HCT116 (cell line): ENCODE measurements at regions not wholly inside any gene's neighbourhood (a gene's known extent, or its start where the extent isn't known, plus 50 kb on each side); places are given as distances from the start of the nearest gene placed in this dataset.

Experiments used
- ATAC-seq: fragments of 200-7000 bp; cut with Tn5 transposase; 2 replicates; pipeline ENCODE4 v1.9.1; 2020; ENCODE audit warnings: mild to moderate bottlenecking, moderate library complexity
- BruUV-seq: library from RNA; stranded (reverse); fragments of 400-500 nt; replicated peaks from 2 replicates; lab custom pipeline; 2021; lab: Mats Ljungman, UMichigan
- CTCF ChIA-PET: fragments of 300-600 bp; sonication (Branson Sonifier 250); formaldehyde crosslinking; loops from one replicate; lab custom pipeline; 2021; ENCODE audit warnings: antibody characterized with exemption; lab: Charles Lee
- POLR2A ChIA-PET: fragments of 300-600, 350-600 bp; sonication (Branson Sonifier 250); formaldehyde crosslinking; loops from one replicate; lab custom pipeline; 2021; ENCODE audit warnings: antibody characterized with exemption; lab: Charles Lee
- RAD21 ChIA-PET, 2 experiments: fragments of 300-600 bp; sonication (Branson Sonifier 250); formaldehyde crosslinking; loops; one replicate each; lab custom pipeline; 2023; ENCODE audit warnings: low total read pairs in 2 of 2; ENCODE audit not compliant: uncharacterized antibody in 2 of 2, unreplicated experiment in 2 of 2, low non-redundant PET in 1 of 2; lab: Charles Lee
- DNase-seq: peaks from one replicate; pipeline ENCODE4 v3.0.0-alpha.2; 2010; ENCODE audit warnings: low read depth, low spot score
- H2AFZ ChIP-seq: fragments of 200-600 bp; shearing (Covaris generic), sonication (generic); 2 replicates; pipeline ENCODE4 v1.6.1; 2017; ENCODE audit warnings: low read depth, mixed run types, mixed read lengths, antibody characterized with exemption, low read length; ENCODE audit not compliant: poor library complexity, severe bottlenecking
- H3K27ac ChIP-seq: 2 replicates; pipeline ENCODE4 v1.5.1; 2012; ENCODE audit warnings: low read depth, low read length
- H3K27me3 ChIP-seq: fragments of 200-600 bp; sonication (generic); 2 replicates; pipeline ENCODE4 v1.6.1; 2016; ENCODE audit warnings: mixed run types, low read length, mixed read lengths; ENCODE audit not compliant: insufficient read depth
- H3K36me3 ChIP-seq, 2 experiments: fragments of 200-500 bp in 1 of 2; fragments of 200-600 bp in 1 of 2; sonication (Bioruptor generic) in 1 of 2; sonication (generic) in 1 of 2; 2 replicates each; pipeline versions ENCODE4 v1.5.1 to v1.6.1; 2014 to 2016; ENCODE audit warnings: low read length in 2 of 2, inconsistent platforms in 1 of 2, mixed read lengths in 1 of 2, mixed run types in 1 of 2; ENCODE audit not compliant: insufficient read depth in 2 of 2, control insufficient read depth in 1 of 2
- H3K4me1 ChIP-seq, 2 experiments: fragments of 200-600 bp in 1 of 2; sonication (generic) in 1 of 2; 2 replicates each; pipeline versions ENCODE4 v1.5.1 to v1.6.1; 2012 to 2017; ENCODE audit warnings: low read length in 2 of 2, inconsistent platforms in 1 of 2, mild to moderate bottlenecking in 1 of 2, mixed read lengths in 1 of 2, mixed run types in 1 of 2, moderate library complexity in 1 of 2; ENCODE audit not compliant: insufficient read depth in 2 of 2, control insufficient read depth in 1 of 2
- H3K4me2 ChIP-seq: fragments of 200-600 bp; sonication (generic); 2 replicates; pipeline ENCODE4 v1.6.1; 2017; ENCODE audit warnings: mixed run types, low read length, mixed read lengths
- H3K4me3 ChIP-seq, 2 experiments: fragments of 200-600 bp in 1 of 2; sonication (generic) in 1 of 2; replicated peaks in 1 of 2; 2 replicates each; pipeline ENCODE4 v1.5.1; 2011 to 2016; ENCODE audit warnings: low read length in 2 of 2, control low read depth in 1 of 2, low read depth in 1 of 2, mild to moderate bottlenecking in 1 of 2, mixed read lengths in 1 of 2, mixed run types in 1 of 2
- H3K79me2 ChIP-seq: fragments of 200-600 bp; sonication (generic); 2 replicates; pipeline ENCODE4 v1.6.1; 2017; ENCODE audit warnings: mild to moderate bottlenecking, mixed run types, low read length, moderate library complexity, mixed read lengths; ENCODE audit not compliant: insufficient read depth
- H3K9ac ChIP-seq: fragments of 200-600 bp; sonication (generic); 2 replicates; pipeline ENCODE4 v1.6.1; 2016; ENCODE audit warnings: low read length, mixed read lengths
- H3K9me2 ChIP-seq: fragments of 200-600 bp; sonication (generic), shearing (Covaris generic); 2 replicates; pipeline ENCODE4 v1.6.1; 2017; ENCODE audit warnings: mixed run types, mild to moderate bottlenecking, moderate library complexity; ENCODE audit not compliant: insufficient read depth
- H3K9me3 ChIP-seq, 2 experiments: fragments of 200-500 bp in 1 of 2; fragments of 200-600 bp in 1 of 2; sonication (Bioruptor generic) in 1 of 2; sonication (generic) in 1 of 2; 2 replicates each; pipeline ENCODE4 v1.6.1; 2014 to 2017; ENCODE audit warnings: low read length in 2 of 2, mixed read lengths in 2 of 2, inconsistent platforms in 1 of 2, low read depth in 1 of 2, mild to moderate bottlenecking in 1 of 2, mixed run types in 1 of 2, moderate library complexity in 1 of 2; ENCODE audit not compliant: control insufficient read depth in 1 of 2, insufficient read depth in 1 of 2
- H4K20me1 ChIP-seq: fragments of 200-600 bp; sonication (generic), shearing (Covaris generic); 2 replicates; pipeline ENCODE4 v1.6.1; 2017; ENCODE audit warnings: mixed run types, mild to moderate bottlenecking, moderate library complexity; ENCODE audit not compliant: insufficient read depth
- CTCF ChIP-seq, 3 experiments: fragments of 200-600 bp in 1 of 3; sonication (generic) in 1 of 3; IDR thresholded peaks in 2 of 3; conservative IDR thresholded peaks in 1 of 3; 2 replicates each; pipeline ENCODE4 v1.5.1; 2012 to 2017; ENCODE audit warnings: low read depth in 2 of 3, low read length in 2 of 3, antibody characterized with exemption in 1 of 3, borderline replicate concordance in 1 of 3, control low read depth in 1 of 3, mild to moderate bottlenecking in 1 of 3, mixed read lengths in 1 of 3, mixed run types in 1 of 3, moderate library complexity in 1 of 3; ENCODE audit not compliant: insufficient read depth in 1 of 3
- EGR1 ChIP-seq: IDR thresholded peaks from 2 replicates; pipeline ENCODE4 v1.6.1; 2012; ENCODE audit warnings: low read depth
- ELF1 ChIP-seq: IDR thresholded peaks from 2 replicates; pipeline ENCODE4 v1.6.1; 2012; ENCODE audit warnings: low read depth, borderline replicate concordance
- EZH2phosphoT487 ChIP-seq: fragments of 200-600 bp; IDR thresholded peaks from 2 replicates; pipeline ENCODE4 v1.6.1; 2018; ENCODE audit warnings: antibody characterized with exemption, borderline replicate concordance
- FOSL1 ChIP-seq: IDR thresholded peaks from 2 replicates; pipeline ENCODE4 v1.6.1; 2012; ENCODE audit warnings: low read depth
- JUND ChIP-seq: IDR thresholded peaks from 2 replicates; pipeline ENCODE4 v1.6.1; 2012
- POLR2A ChIP-seq: IDR thresholded peaks from 2 replicates; pipeline ENCODE4 v1.7.0; 2011; ENCODE audit warnings: borderline replicate concordance; ENCODE audit not compliant: insufficient read depth, insufficient read length; ENCODE audit errors: extremely low read depth
- RAD21 ChIP-seq: IDR thresholded peaks from 2 replicates; pipeline ENCODE4 v1.6.1; 2012; ENCODE audit warnings: low read depth, mild to moderate bottlenecking
- SP1 ChIP-seq: IDR thresholded peaks from 2 replicates; pipeline ENCODE4 v1.6.1; 2012; ENCODE audit warnings: low read depth
- SRF ChIP-seq: IDR thresholded peaks from 2 replicates; pipeline ENCODE4 v1.6.1; 2012; ENCODE audit warnings: low read depth
- TCF7L2 ChIP-seq: IDR thresholded peaks from 2 replicates; pipeline ENCODE4 v1.7.0; 2011; ENCODE audit warnings: borderline replicate concordance, inconsistent platforms; ENCODE audit not compliant: insufficient read depth, insufficient read length; ENCODE audit errors: extremely low read depth
- YY1 ChIP-seq: IDR thresholded peaks from 2 replicates; pipeline ENCODE4 v1.6.1; 2011; ENCODE audit warnings: low read length, low read depth, moderate library complexity, mild to moderate bottlenecking; ENCODE audit not compliant: insufficient replicate concordance; ENCODE audit errors: extremely low read depth
- ZFX ChIP-seq: fragments of 450-650 bp; IDR thresholded peaks from 2 replicates; pipeline ENCODE4 v1.6.1; 2017
- intact Hi-C: fragments of 100-400 bp; cut with micrococcal nuclease; formaldehyde crosslinking; loops from 2 replicates; pipeline ENCODE4 v1.10.0; 2022

- no peak overlapping the region for H3K4me3 ChIP-seq
- ATAC-seq (no peak), DNase-seq (no peak)
- TF ChIP-seq POLR2A (no peak), ELF1 (no peak), ZFX (no peak), SRF (no peak), TCF7L2 (no peak), SP1 (no peak), EGR1 (no peak), FOSL1 (no peak), EZH2phosphoT487 (no peak), JUND (no peak), CTCF (IDR thresholded peaks at IDR 0.05 in 2 of 3, conservative IDR thresholded peaks at IDR 0.05 in 1 of 3; ENCODE audit: borderline replicate concordance in 1 of 3, insufficient read depth in 1 of 3, low read depth in 2 of 3, low read length in 2 of 3) (no peak), RAD21 (no peak), YY1 (no peak)
- ChIA-PET RAD21 (no interaction called here), CTCF (no interaction called here), POLR2A (no interaction called here)
- H3K9me3 ChIP-seq = no peaks in the 10 kb centered on the region
- H3K36me3 ChIP-seq = no peaks in the 10 kb centered on the region
- no peaks in the 10 kb centered on the region for H3K79me2 ChIP-seq
- H3K27me3 ChIP-seq = no peaks in the 10 kb centered on the region
- H2AFZ ChIP-seq = no peak overlapping the region
- no peak overlapping the region for H3K27ac ChIP-seq
- H4K20me1 ChIP-seq = no peaks in the 10 kb centered on the region
- H3K9me2 ChIP-seq = no peaks in the 10 kb centered on the region
- no peaks in the 10 kb centered on the region for H3K4me1 ChIP-seq
- no peak overlapping the region for H3K4me2 ChIP-seq
- BruUV-seq = no TSS peak
- H3K9ac ChIP-seq = no peak overlapping the region
- intact Hi-C loops = loop anchor here (10.0 kb wide), 2 partner anchors 55 to 105 kb away; no protein-coding TSS in a partner anchor
Observed at GRCh38 chr17:27069842-27070508, 223.9 kb upstream of the WSB1 start.
